Mammary epithelial cell (primary cell): ENCODE measurements at regions not wholly inside any gene's neighbourhood (a gene's known extent, or its start where the extent isn't known, plus 50 kb on each side); places are given as distances from the start of the nearest gene placed in this dataset.

Experiments
- EZH2 ChIP-seq: IDR thresholded peaks from 2 replicates; pipeline ENCODE4 v1.6.1; 2012; ENCODE audit warnings: low read length, inconsistent platforms, borderline replicate concordance
- TF ChIP-seq, protein P1 (sequence below), 2 donors: IDR thresholded peaks in 1 of 2; conservative IDR thresholded peaks in 1 of 2; 2 replicates each; pipeline ENCODE4 v1.5.1; 2011 to 2012; ENCODE audit warnings: inconsistent platforms in 2 of 2, low read length in 2 of 2, mild to moderate bottlenecking in 2 of 2, control low read depth in 1 of 2, low read depth in 1 of 2; ENCODE audit not compliant: insufficient read depth in 1 of 2; ENCODE audit errors: extremely low read depth in 1 of 2

DNA sequence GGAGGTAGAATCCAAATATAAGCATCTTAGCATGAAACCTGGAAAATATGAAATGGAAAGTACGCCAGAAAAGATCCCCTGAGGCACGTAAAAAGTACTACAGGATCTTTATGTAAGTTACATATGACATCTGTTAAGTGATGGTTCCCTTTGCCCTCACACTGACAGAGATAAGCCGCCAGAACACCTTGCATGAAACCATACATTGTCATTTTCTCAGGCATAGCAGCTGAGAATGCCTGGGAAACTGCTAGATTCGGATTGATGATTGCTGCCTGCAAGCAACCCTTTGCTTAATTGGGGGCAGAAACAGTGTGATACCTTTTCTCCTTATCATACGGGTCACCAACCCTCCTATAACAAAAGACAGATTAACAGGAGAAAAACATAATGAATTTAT lies 826.6 kb upstream of the LRRN3 start:
- TF ChIP-seq EZH2, result no peak
- TF ChIP-seq, protein P1, sequence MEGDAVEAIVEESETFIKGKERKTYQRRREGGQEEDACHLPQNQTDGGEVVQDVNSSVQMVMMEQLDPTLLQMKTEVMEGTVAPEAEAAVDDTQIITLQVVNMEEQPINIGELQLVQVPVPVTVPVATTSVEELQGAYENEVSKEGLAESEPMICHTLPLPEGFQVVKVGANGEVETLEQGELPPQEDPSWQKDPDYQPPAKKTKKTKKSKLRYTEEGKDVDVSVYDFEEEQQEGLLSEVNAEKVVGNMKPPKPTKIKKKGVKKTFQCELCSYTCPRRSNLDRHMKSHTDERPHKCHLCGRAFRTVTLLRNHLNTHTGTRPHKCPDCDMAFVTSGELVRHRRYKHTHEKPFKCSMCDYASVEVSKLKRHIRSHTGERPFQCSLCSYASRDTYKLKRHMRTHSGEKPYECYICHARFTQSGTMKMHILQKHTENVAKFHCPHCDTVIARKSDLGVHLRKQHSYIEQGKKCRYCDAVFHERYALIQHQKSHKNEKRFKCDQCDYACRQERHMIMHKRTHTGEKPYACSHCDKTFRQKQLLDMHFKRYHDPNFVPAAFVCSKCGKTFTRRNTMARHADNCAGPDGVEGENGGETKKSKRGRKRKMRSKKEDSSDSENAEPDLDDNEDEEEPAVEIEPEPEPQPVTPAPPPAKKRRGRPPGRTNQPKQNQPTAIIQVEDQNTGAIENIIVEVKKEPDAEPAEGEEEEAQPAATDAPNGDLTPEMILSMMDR (conservative IDR thresholded peaks at IDR 0.05 in 1 of 2, IDR thresholded peaks at IDR 0.05 in 1 of 2; ENCODE audit: extremely low read depth in 1 of 2, insufficient read depth in 1 of 2, low read depth in 1 of 2, low read length in 2 of 2), result no peak
